B cell (primary cell): ENCODE measurements at regions not wholly inside any gene's neighbourhood (a gene's known extent, or its start where the extent isn't known, plus 50 kb on each side); places are given as distances from the start of the nearest gene placed in this dataset.
"Not testable (repeated sequence)": the region's sequence is repeated elsewhere in the genome, so short reads cannot be mapped to it uniquely, and the experiment has no call there.

Experiments used
- EZH2 ChIP-seq: IDR thresholded peaks from 2 replicates; pipeline ENCODE4 v1.6.1; 2012; ENCODE audit warnings: borderline replicate concordance, low read depth, mild to moderate bottlenecking, moderate library complexity, low read length; ENCODE audit not compliant: insufficient read depth, poor library complexity, severe bottlenecking
- TF ChIP-seq, protein P1 (sequence below): fragments of 200-600 bp; IDR thresholded peaks from one replicate; pipeline ENCODE4 v1.8.0; 2022; ENCODE audit warnings: antibody characterized with exemption, mild to moderate bottlenecking

- TF ChIP-seq, protein P1, sequence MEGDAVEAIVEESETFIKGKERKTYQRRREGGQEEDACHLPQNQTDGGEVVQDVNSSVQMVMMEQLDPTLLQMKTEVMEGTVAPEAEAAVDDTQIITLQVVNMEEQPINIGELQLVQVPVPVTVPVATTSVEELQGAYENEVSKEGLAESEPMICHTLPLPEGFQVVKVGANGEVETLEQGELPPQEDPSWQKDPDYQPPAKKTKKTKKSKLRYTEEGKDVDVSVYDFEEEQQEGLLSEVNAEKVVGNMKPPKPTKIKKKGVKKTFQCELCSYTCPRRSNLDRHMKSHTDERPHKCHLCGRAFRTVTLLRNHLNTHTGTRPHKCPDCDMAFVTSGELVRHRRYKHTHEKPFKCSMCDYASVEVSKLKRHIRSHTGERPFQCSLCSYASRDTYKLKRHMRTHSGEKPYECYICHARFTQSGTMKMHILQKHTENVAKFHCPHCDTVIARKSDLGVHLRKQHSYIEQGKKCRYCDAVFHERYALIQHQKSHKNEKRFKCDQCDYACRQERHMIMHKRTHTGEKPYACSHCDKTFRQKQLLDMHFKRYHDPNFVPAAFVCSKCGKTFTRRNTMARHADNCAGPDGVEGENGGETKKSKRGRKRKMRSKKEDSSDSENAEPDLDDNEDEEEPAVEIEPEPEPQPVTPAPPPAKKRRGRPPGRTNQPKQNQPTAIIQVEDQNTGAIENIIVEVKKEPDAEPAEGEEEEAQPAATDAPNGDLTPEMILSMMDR: not testable (repeated sequence)
- not testable (repeated sequence) for TF ChIP-seq EZH2
These were observed 103.5 kb upstream of the AGAP9 start for GRCh38 chr10:47626975-47627374.
